H1 (cell line): ENCODE measurements at regions not wholly inside any gene's neighbourhood (a gene's known extent, or its start where the extent isn't known, plus 50 kb on each side); places are given as distances from the start of the nearest gene placed in this dataset.

ENCODE experiments used
- ASH2L ChIP-seq: fragments of 200-600, 300-600 bp; sonication (generic); IDR thresholded peaks from one replicate; pipeline ENCODE4 v1.7.1; 2017; ENCODE audit warnings: low read length
- CEBPB ChIP-seq: IDR thresholded peaks from 2 replicates; pipeline ENCODE4 v1.6.1; 2012; ENCODE audit warnings: low read depth, low read length
- KDM5A ChIP-seq: fragments of 200-600 bp; IDR thresholded peaks from 2 replicates; pipeline ENCODE4 v1.7.1; 2012; ENCODE audit warnings: mild to moderate bottlenecking, low read length, inconsistent platforms, mixed read lengths
- MAX ChIP-seq: IDR thresholded peaks from 2 replicates; pipeline ENCODE4 v1.6.1; 2012; ENCODE audit warnings: inconsistent platforms
- YY1 ChIP-seq: IDR thresholded peaks from 2 replicates; pipeline ENCODE4 v1.6.1; 2011; ENCODE audit warnings: low read depth, mild to moderate bottlenecking, low read length
- TF ChIP-seq, protein P1 (sequence below), 3 experiments: IDR thresholded peaks; 1 replicate in 2 of 3; 2 replicates in 1 of 3; pipeline versions ENCODE4 v1.5.1 to v1.6.1; 2011; ENCODE audit warnings: low read length in 3 of 3, mild to moderate bottlenecking in 3 of 3, inconsistent platforms in 2 of 3, low read depth in 1 of 3, moderate library complexity in 1 of 3; ENCODE audit not compliant: insufficient read depth in 1 of 3; ENCODE audit errors: control extremely low read depth in 1 of 3

DNA sequence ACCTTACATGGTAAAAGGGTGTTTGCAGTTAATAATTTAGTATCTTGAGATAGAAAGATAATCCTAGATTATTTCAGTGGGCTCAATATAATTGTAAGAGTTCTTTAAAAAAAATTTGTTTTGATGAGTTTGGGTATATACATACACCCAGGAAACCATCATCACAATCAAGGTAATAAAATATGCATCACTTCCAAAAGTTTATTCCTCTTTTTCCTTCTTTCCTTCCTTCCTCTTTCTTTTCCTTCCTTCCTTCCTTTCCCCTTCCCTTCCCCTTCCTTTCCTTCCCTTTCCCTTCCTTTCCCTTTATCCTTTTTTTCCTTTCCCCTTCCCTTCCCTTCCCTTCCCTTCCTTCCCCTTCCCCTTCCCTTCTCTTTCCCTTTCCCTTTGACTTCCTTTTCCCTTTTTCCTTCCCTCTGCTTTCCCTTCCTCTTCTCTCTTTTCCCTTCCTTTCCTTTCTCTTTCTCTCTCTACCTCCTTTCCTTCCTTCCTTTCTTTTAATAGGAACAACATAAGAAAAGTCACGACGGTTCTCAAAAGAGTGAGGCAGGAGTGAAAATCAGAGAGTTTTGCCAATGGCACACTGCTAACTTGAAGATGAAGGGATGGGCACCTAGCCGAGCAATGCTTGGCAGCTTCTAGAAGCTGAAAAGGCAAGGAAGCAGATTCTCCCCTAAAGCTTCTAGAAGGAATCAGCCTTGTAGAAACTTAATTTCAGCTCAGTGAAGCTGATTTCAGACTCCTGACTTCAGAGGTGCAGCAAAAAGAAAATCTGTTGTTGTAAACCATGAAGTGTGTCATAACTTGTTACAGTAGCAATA lies 2050.2 kb upstream of the AGA start:
- TF ChIP-seq, protein P1, sequence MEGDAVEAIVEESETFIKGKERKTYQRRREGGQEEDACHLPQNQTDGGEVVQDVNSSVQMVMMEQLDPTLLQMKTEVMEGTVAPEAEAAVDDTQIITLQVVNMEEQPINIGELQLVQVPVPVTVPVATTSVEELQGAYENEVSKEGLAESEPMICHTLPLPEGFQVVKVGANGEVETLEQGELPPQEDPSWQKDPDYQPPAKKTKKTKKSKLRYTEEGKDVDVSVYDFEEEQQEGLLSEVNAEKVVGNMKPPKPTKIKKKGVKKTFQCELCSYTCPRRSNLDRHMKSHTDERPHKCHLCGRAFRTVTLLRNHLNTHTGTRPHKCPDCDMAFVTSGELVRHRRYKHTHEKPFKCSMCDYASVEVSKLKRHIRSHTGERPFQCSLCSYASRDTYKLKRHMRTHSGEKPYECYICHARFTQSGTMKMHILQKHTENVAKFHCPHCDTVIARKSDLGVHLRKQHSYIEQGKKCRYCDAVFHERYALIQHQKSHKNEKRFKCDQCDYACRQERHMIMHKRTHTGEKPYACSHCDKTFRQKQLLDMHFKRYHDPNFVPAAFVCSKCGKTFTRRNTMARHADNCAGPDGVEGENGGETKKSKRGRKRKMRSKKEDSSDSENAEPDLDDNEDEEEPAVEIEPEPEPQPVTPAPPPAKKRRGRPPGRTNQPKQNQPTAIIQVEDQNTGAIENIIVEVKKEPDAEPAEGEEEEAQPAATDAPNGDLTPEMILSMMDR (IDR thresholded peaks at IDR 0.05; ENCODE audit: control extremely low read depth in 1 of 3, insufficient read depth in 1 of 3, low read depth in 1 of 3, low read length in 3 of 3): no peak
- no peak for TF ChIP-seq ASH2L
- no peak for TF ChIP-seq CEBPB
- no peak for TF ChIP-seq YY1
- TF ChIP-seq MAX: no peak
- no peak for TF ChIP-seq KDM5A
